IMR-90 (cell line): ENCODE measurements at regions not wholly inside any gene's neighbourhood (a gene's known extent, or its start where the extent isn't known, plus 50 kb on each side); places are given as distances from the start of the nearest gene placed in this dataset.

Experiments used
- ATAC-seq: fragments of 200-7000 bp; cut with Tn5 transposase; 2 replicates; pipeline ENCODE4 v1.9.1; 2020; ENCODE audit warnings: low read depth, mild to moderate bottlenecking, moderate library complexity
- BruUV-seq: library from RNA; stranded (reverse); fragments of 400-500 nt; replicated peaks from 2 replicates; lab custom pipeline; 2021; lab: Mats Ljungman, UMichigan
- CTCF ChIA-PET: fragments of 300-600 bp; formaldehyde crosslinking; extraction: SDS; loops from one replicate; lab custom pipeline; 2021; ENCODE audit warnings: antibody characterized with exemption; lab: Yijun Ruan, JAX
- POLR2A ChIA-PET: fragments of 300-600 bp; sonication (Branson Sonifier 250); formaldehyde crosslinking; loops from one replicate; lab custom pipeline; 2022; ENCODE audit warnings: antibody characterized with exemption; ENCODE audit not compliant: unreplicated experiment; lab: Charles Lee
- DNase-seq: peaks from one replicate; pipeline ENCODE4 v3.0.0; 2013
- H2AFZ ChIP-seq: replicated peaks from 2 replicates; pipeline ENCODE3; 2013; ENCODE audit warnings: low read length, mild to moderate bottlenecking; ENCODE audit not compliant: poor library complexity
- H2AK5ac ChIP-seq: 2 replicates; pipeline ENCODE4 v1.6.1; 2013; ENCODE audit warnings: low read depth, low read length, inconsistent platforms
- H2AK9ac ChIP-seq: replicated peaks from 2 replicates; pipeline ENCODE3; 2013; ENCODE audit warnings: mild to moderate bottlenecking, low read depth, low read length, moderate library complexity; ENCODE audit not compliant: poor library complexity
- H2BK120ac ChIP-seq: 2 replicates; pipeline ENCODE4 v1.6.1; 2013; ENCODE audit warnings: low read depth, low read length, inconsistent platforms
- H2BK15ac ChIP-seq: 3 replicates; pipeline ENCODE4 v1.6.1; 2013; ENCODE audit warnings: low read depth, low read length, inconsistent platforms
- H2BK20ac ChIP-seq: 2 replicates; pipeline ENCODE4 v1.6.1; 2013; ENCODE audit warnings: low read depth, mild to moderate bottlenecking, inconsistent platforms, low read length, moderate library complexity
- H2BK5ac ChIP-seq: 2 replicates; pipeline ENCODE4 v1.6.1; 2013; ENCODE audit warnings: mild to moderate bottlenecking, low read depth, low read length, inconsistent platforms; ENCODE audit not compliant: poor library complexity, severe bottlenecking
- H3K14ac ChIP-seq: replicated peaks from 2 replicates; pipeline ENCODE4 v1.6.1; 2013; ENCODE audit warnings: low read depth, low read length, inconsistent platforms
- H3K18ac ChIP-seq: 2 replicates; pipeline ENCODE4 v1.6.1; 2013; ENCODE audit warnings: low read depth, low read length, control low read depth
- H3K23ac ChIP-seq: 2 replicates; pipeline ENCODE4 v1.6.1; 2013; ENCODE audit warnings: low read depth, low read length, inconsistent platforms
- H3K27ac ChIP-seq: 2 replicates; pipeline ENCODE4 v1.5.1; 2013; ENCODE audit warnings: mild to moderate bottlenecking, control low read depth, low read length; ENCODE audit not compliant: insufficient read depth
- H3K27me3 ChIP-seq: 2 replicates; pipeline ENCODE4 v1.6.1; 2013; ENCODE audit warnings: low read length; ENCODE audit not compliant: control insufficient read depth, insufficient read depth
- H3K36me3 ChIP-seq: 2 replicates; pipeline ENCODE4 v1.6.1; 2013; ENCODE audit warnings: low read length, mixed read lengths; ENCODE audit not compliant: control insufficient read depth, insufficient read depth
- H3K4ac ChIP-seq: 2 replicates; pipeline ENCODE4 v1.6.1; 2013; ENCODE audit warnings: low read depth, low read length, inconsistent platforms
- H3K4me1 ChIP-seq: 2 replicates; pipeline ENCODE4 v1.6.1; 2013; ENCODE audit warnings: low read length, mixed read lengths; ENCODE audit not compliant: control insufficient read depth, insufficient read depth
- H3K4me2 ChIP-seq: 2 replicates; pipeline ENCODE4 v1.6.1; 2013; ENCODE audit warnings: low read depth, mild to moderate bottlenecking, control low read depth, low read length, moderate library complexity
- H3K4me3 ChIP-seq: 2 replicates; pipeline ENCODE4 v1.5.1; 2013; ENCODE audit warnings: low read depth, mild to moderate bottlenecking, control low read depth, low read length, moderate library complexity; ENCODE audit not compliant: insufficient read depth
- H3K56ac ChIP-seq: 2 replicates; pipeline ENCODE4 v1.6.1; 2013; ENCODE audit warnings: low read length, inconsistent platforms; ENCODE audit not compliant: insufficient read depth; ENCODE audit errors: extremely low read depth
- H3K79me1 ChIP-seq, 2 experiments: 2 replicates each; pipeline ENCODE4 v1.6.1; 2013; ENCODE audit warnings: low read length in 2 of 2, inconsistent platforms in 1 of 2, low read depth in 1 of 2
- H3K9ac ChIP-seq: 2 replicates; pipeline ENCODE4 v1.6.1; 2013; ENCODE audit warnings: low read depth, low read length, control low read depth
- H3K9me1 ChIP-seq: 2 replicates; pipeline ENCODE4 v1.6.1; 2013; ENCODE audit warnings: low read length, inconsistent platforms; ENCODE audit not compliant: insufficient read depth
- H3K9me3 ChIP-seq: 2 replicates; pipeline ENCODE4 v1.6.1; 2013; ENCODE audit warnings: low read length; ENCODE audit not compliant: control insufficient read depth, insufficient read depth
- H4K20me1 ChIP-seq: 2 replicates; pipeline ENCODE4 v1.6.1; 2013; ENCODE audit warnings: low read length, inconsistent platforms; ENCODE audit not compliant: insufficient read depth
- H4K5ac ChIP-seq: 2 replicates; pipeline ENCODE4 v1.6.1; 2013; ENCODE audit warnings: mild to moderate bottlenecking, low read depth, low read length, control low read depth
- H4K8ac ChIP-seq, 2 experiments: 2 replicates each; pipeline ENCODE4 v1.6.1; 2013; ENCODE audit warnings: low read depth in 2 of 2, low read length in 2 of 2, control low read depth in 1 of 2, inconsistent platforms in 1 of 2
- H4K91ac ChIP-seq: 2 replicates; pipeline ENCODE4 v1.6.1; 2013; ENCODE audit warnings: low read depth, low read length, inconsistent platforms; ENCODE audit not compliant: insufficient read depth
- NFE2L2 ChIP-seq: fragments of 150-350 bp; IDR thresholded peaks from 2 replicates; pipeline ENCODE4 v1.6.1; 2016; ENCODE audit warnings: low read depth, mild to moderate bottlenecking, low read length
- RFX5 ChIP-seq: IDR thresholded peaks from 2 replicates; pipeline ENCODE4 v1.8.0; 2012; ENCODE audit warnings: low read depth, mild to moderate bottlenecking, low read length, moderate library complexity
- SMC3 ChIP-seq: fragments of 150-350 bp; IDR thresholded peaks from 2 replicates; pipeline ENCODE4 v1.6.1; 2016; ENCODE audit warnings: low read depth, mild to moderate bottlenecking, antibody characterized with exemption, low read length, moderate library complexity
- WGBS, 2 experiments: methylation state at CpG; one replicate each; pipeline versions ENCODE4 v1.1.5 to v1.1.7; 2013; ENCODE audit warnings: missing lambda C conversion rate in 2 of 2; ENCODE audit not compliant: insufficient read length in 1 of 2; ENCODE audit errors: extremely low coverage in 2 of 2; 5-methylcytosine and 5-hydroxymethylcytosine counted together
- dilution Hi-C: fragments of 300-500 bp; cut with HindIII; formaldehyde crosslinking; loops from one replicate; pipeline ENCODE4 v1.14.3; 2018; ENCODE audit warnings: low sequenced_read_pairs; ENCODE audit not compliant: unreplicated experiment
- in situ Hi-C: fragments of 300-500 bp; cut with MboI; formaldehyde crosslinking; loops from 3 replicates; pipeline ENCODE4 v1.14.3; 2019; ENCODE audit warnings: low sequenced_read_pairs, inconsistent platforms, mixed read lengths
- intact Hi-C: fragments of 100-400 bp; cut with micrococcal nuclease; formaldehyde crosslinking; loops from 2 replicates; pipeline ENCODE4 v1.10.0; 2022

DNA sequence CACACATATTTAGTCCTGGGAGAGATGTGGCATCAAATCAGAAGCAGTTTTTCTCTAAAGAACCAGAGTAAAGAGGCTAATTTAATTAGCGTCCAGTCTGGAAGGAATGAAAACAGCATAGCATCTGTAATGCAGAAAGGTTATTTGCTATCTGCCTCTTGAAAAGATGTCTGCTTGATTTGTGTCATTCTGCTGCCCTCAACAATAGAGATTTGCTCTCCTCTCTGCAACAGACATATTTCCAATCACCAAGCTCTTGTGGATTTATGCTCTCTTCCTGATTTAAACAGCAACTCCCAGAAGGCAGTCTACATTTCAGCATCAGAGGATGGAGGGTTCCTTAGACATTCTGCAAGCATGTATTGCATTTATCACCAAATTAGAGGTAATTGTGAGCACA, 53.5 kb upstream of the AKAP12 start:
- peaks cover 5% of the 10 kb centered on the region; the same call in 1 of the 2 replicates for H3K9me1 ChIP-seq
- peaks cover 3% of the 10 kb centered on the region for H3K9me3 ChIP-seq
- POLR2A ChIA-PET = no interaction called here
- no peak overlapping the region for H3K23ac ChIP-seq
- ATAC-seq = no peak
- H2AK9ac ChIP-seq = no peak overlapping the region
- no peak overlapping the region for H3K4me2 ChIP-seq
- CTCF ChIA-PET = no interaction called here
- no peak for DNase-seq
- no peaks in the 10 kb centered on the region for H3K79me1 ChIP-seq
- TF ChIP-seq RFX5 = no peak
- no peak for TF ChIP-seq SMC3
- TF ChIP-seq NFE2L2 = no peak
- dilution Hi-C loops = no loop called here
- no peak overlapping the region for H2BK120ac ChIP-seq
- no peak overlapping the region for H4K5ac ChIP-seq
- no CpG with 5 or more reads among the region's 1 CpG for WGBS, 2 experiments
- H3K36me3 ChIP-seq = no peaks in the 10 kb centered on the region
- H4K8ac ChIP-seq = no peak overlapping the region
- H2AFZ ChIP-seq = no peak overlapping the region
- no peak overlapping the region for H3K4ac ChIP-seq
- H3K9ac ChIP-seq = no peak overlapping the region
- no peak overlapping the region for H3K56ac ChIP-seq
- no peaks in the 10 kb centered on the region for H3K4me1 ChIP-seq
- no peak overlapping the region for H3K27ac ChIP-seq
- no peak overlapping the region for H2AK5ac ChIP-seq
- no peak overlapping the region for H2BK20ac ChIP-seq
- no peak overlapping the region for H2BK15ac ChIP-seq
- H3K18ac ChIP-seq = no peak overlapping the region
- H3K14ac ChIP-seq = no peak overlapping the region
- intact Hi-C loops = no loop called here
- no peaks in the 10 kb centered on the region for H4K20me1 ChIP-seq
- H3K27me3 ChIP-seq = peaks cover 3% of the 10 kb centered on the region; the same call in 1 of the 2 replicates
- H2BK5ac ChIP-seq = no peak overlapping the region
- H3K4me3 ChIP-seq = no peak overlapping the region
- no peak overlapping the region for H4K91ac ChIP-seq
- in situ Hi-C loops = no loop called here
- BruUV-seq = no TSS peak
